Endodermal cell (in vitro differentiated cells): ENCODE measurements at regions not wholly inside any gene's neighbourhood (a gene's known extent, or its start where the extent isn't known, plus 50 kb on each side); places are given as distances from the start of the nearest gene placed in this dataset.

Experiments used
- DNase-seq: peaks from one replicate; pipeline ENCODE4 v3.0.0-alpha.2; 2017
- H3K27ac ChIP-seq: 2 replicates; pipeline ENCODE4 v1.5.1; 2013; ENCODE audit warnings: mild to moderate bottlenecking, low read depth, low read length, moderate library complexity
- H3K27me3 ChIP-seq: 2 replicates; pipeline ENCODE4 v1.6.1; 2013; ENCODE audit warnings: mild to moderate bottlenecking, low read length, moderate library complexity; ENCODE audit not compliant: insufficient read depth, control insufficient read depth, poor library complexity, severe bottlenecking
- H3K36me3 ChIP-seq: 2 replicates; pipeline ENCODE4 v1.7.0; 2013; ENCODE audit warnings: mild to moderate bottlenecking, low read length, moderate library complexity; ENCODE audit not compliant: control insufficient read depth, insufficient read depth
- H3K4me1 ChIP-seq: one replicate; pipeline ENCODE4 v1.7.0; 2013; ENCODE audit warnings: low read length; ENCODE audit not compliant: control insufficient read depth, insufficient read depth
- H3K4me3 ChIP-seq: 2 replicates; pipeline ENCODE4 v1.5.1; 2013; ENCODE audit warnings: mild to moderate bottlenecking, low read length, moderate library complexity
- H3K9ac ChIP-seq: 2 replicates; pipeline ENCODE4 v1.6.1; 2013; ENCODE audit warnings: mild to moderate bottlenecking, low read length, moderate library complexity; ENCODE audit not compliant: poor library complexity, severe bottlenecking; ENCODE audit errors: extremely low read depth
- H3K9me3 ChIP-seq: 2 replicates; pipeline ENCODE4 v1.6.1; 2013; ENCODE audit warnings: mild to moderate bottlenecking, low read length, moderate library complexity; ENCODE audit not compliant: control insufficient read depth
- H3K27ac Mint-ChIP-seq: 2 replicates; pipeline ENCODE4 v1.8.0; 2020; ENCODE audit warnings: mixed read lengths
- H3K27me3 Mint-ChIP-seq: 2 replicates; pipeline ENCODE4 v1.8.0; 2021; ENCODE audit warnings: mild to moderate bottlenecking, mixed read lengths; ENCODE audit not compliant: insufficient read depth
- H3K36me3 Mint-ChIP-seq: 2 replicates; pipeline ENCODE4 v1.8.0; 2020; ENCODE audit warnings: low read depth, mixed read lengths
- H3K4me1 Mint-ChIP-seq: 2 replicates; pipeline ENCODE4 v1.8.0; 2020; ENCODE audit warnings: mixed read lengths
- H3K4me3 Mint-ChIP-seq: 2 replicates; pipeline ENCODE4 v1.8.0; 2020; ENCODE audit warnings: mild to moderate bottlenecking, moderate library complexity, mixed read lengths
- H3K9me3 Mint-ChIP-seq: 2 replicates; pipeline ENCODE4 v1.8.0; 2020; ENCODE audit warnings: mild to moderate bottlenecking, mixed read lengths
- CTCF ChIP-seq: fragments of 200-600 bp; sonication (generic); conservative IDR thresholded peaks from 2 replicates; pipeline ENCODE4 v1.5.0; 2021; ENCODE audit warnings: antibody characterized with exemption, mild to moderate bottlenecking
- WGBS, 2 experiments: methylation state at CpG; one replicate each; pipeline versions ENCODE4 v1.1.5 to v1.1.7; 2013; ENCODE audit warnings: missing lambda C conversion rate in 2 of 2, mixed read lengths in 1 of 2; ENCODE audit not compliant: insufficient coverage in 1 of 2, insufficient read length in 1 of 2; 5-methylcytosine and 5-hydroxymethylcytosine counted together

- H3K36me3 ChIP-seq = no peaks in the 10 kb centered on the region
- Mint-ChIP-seq H3K9me3 (no peaks in the 10 kb centered on the region), H3K4me1 (no peaks in the 10 kb centered on the region), H3K36me3 (peaks cover 22% of the 10 kb centered on the region), H3K27ac (no peak overlapping the region), H3K27me3 (no peaks in the 10 kb centered on the region), H3K4me3 (no peak overlapping the region)
- no peak for DNase-seq
- no peak for TF ChIP-seq CTCF
- no peak overlapping the region for H3K27ac ChIP-seq
- no peaks in the 10 kb centered on the region for H3K4me1 ChIP-seq
- H3K9me3 ChIP-seq = no peaks in the 10 kb centered on the region
- no peak overlapping the region for H3K4me3 ChIP-seq
- H3K9ac ChIP-seq = no peak overlapping the region
- WGBS, 2 experiments = 86 to 100% methylated on average over 1 to 2 of the region's 2 CpGs
- H3K27me3 ChIP-seq = no peaks in the 10 kb centered on the region
These were observed 114.9 kb upstream of the SLCO6A1 start for GRCh38 chr5:102613661-102614060.

GRCh38 chr5:102617191-102618187, 118.7 kb upstream of the SLCO6A1 start:
- Histone ChIP-seq H3K27me3 (no peaks in the 10 kb centered on the region), H3K9me3 (no peaks in the 10 kb centered on the region), H3K4me1 (no peaks in the 10 kb centered on the region), H3K27ac (no peak overlapping the region), H3K36me3 (no peaks in the 10 kb centered on the region), H3K4me3 (no peak overlapping the region), H3K9ac (no peak overlapping the region)
- Mint-ChIP-seq H3K4me3 (no peak overlapping the region), H3K36me3 (peaks cover 16% of the 10 kb centered on the region), H3K27me3 (no peaks in the 10 kb centered on the region), H3K9me3 (no peaks in the 10 kb centered on the region), H3K27ac (no peak overlapping the region), H3K4me1 (no peaks in the 10 kb centered on the region)
- no peak for DNase-seq
- TF ChIP-seq CTCF = no peak
- 79 to 87% methylated on average over 4 to 5 of the region's 5 CpGs for WGBS, 2 experiments

- no peak overlapping the region for H3K4me3 Mint-ChIP-seq
- H3K27ac Mint-ChIP-seq = no peak overlapping the region
- 73% methylated on average over 3 of the region's 3 CpGs; no CpG with 5 or more reads in 1 of the 2 experiments for WGBS, 2 experiments
- Histone ChIP-seq H3K27ac (no peak overlapping the region), H3K27me3 (no peaks in the 10 kb centered on the region), H3K4me1 (no peaks in the 10 kb centered on the region), H3K4me3 (no peak overlapping the region), H3K9me3 (no peaks in the 10 kb centered on the region), H3K36me3 (no peaks in the 10 kb centered on the region), H3K9ac (no peak overlapping the region)
- no peaks in the 10 kb centered on the region for H3K4me1 Mint-ChIP-seq
- peaks cover 3% of the 10 kb centered on the region for H3K36me3 Mint-ChIP-seq
- no peaks in the 10 kb centered on the region for H3K27me3 Mint-ChIP-seq
- no peak for DNase-seq
- TF ChIP-seq CTCF = no peak
- no peaks in the 10 kb centered on the region for H3K9me3 Mint-ChIP-seq
These were observed 123.5 kb upstream of the SLCO6A1 start for GRCh38 chr5:102622262-102622661.
